ENCODE measurements at regions not wholly inside any gene's neighbourhood (a gene's known extent, or its start where the extent isn't known, plus 50 kb on each side); places are given as distances from the start of the nearest gene placed in this dataset.

- H3K4me1 ChIP-seq (ENCODE audit: low read length) = peaks cover 6% of the 10 kb centered on the region
- H3K27me3 ChIP-seq (ENCODE audit: low read length) = no peaks in the 10 kb centered on the region
- no peak overlapping the region for H2AFZ ChIP-seq (ENCODE audit: low read length)
- H3K79me2 ChIP-seq (ENCODE audit: low read length) = no peaks in the 10 kb centered on the region
- no peak overlapping the region for H3K4me2 ChIP-seq (ENCODE audit: low read depth, low read length, poor library complexity, severe bottlenecking)
- no peaks in the 10 kb centered on the region for H4K20me1 ChIP-seq (ENCODE audit: insufficient read depth, low read depth, low read length)
- H3K9me3 ChIP-seq (ENCODE audit: low read length) = no peaks in the 10 kb centered on the region
- no peak overlapping the region for H3K4me3 ChIP-seq (ENCODE audit: low read length)
- H3K36me3 ChIP-seq (ENCODE audit: insufficient read depth, low read length) = no peaks in the 10 kb centered on the region
- H3K9me2 ChIP-seq (replicated peaks; ENCODE audit: insufficient read depth, low read length) = no peaks in the 10 kb centered on the region
- no peak overlapping the region for H3K9ac ChIP-seq (ENCODE audit: low read length)
- H3K27ac ChIP-seq (ENCODE audit: low read length) = no peak overlapping the region
- no peak for DNase-seq
Observed at GRCh38 chr2:118356051-118356450, 267.8 kb downstream of the INSIG2 start.

- DNase-seq = no peak
- H4K20me1 ChIP-seq (ENCODE audit: insufficient read depth, low read depth, low read length) = no peaks in the 10 kb centered on the region
Observed at GRCh38 chr2:118351796-118352195, 263.5 kb downstream of the INSIG2 start.

GRCh38 chr2:118350621-118351020 lies 262.4 kb downstream of the INSIG2 start:
- H3K9me2 ChIP-seq (replicated peaks; ENCODE audit: insufficient read depth, low read length) = no peaks in the 10 kb centered on the region
- H3K9ac ChIP-seq (ENCODE audit: low read length) = no peak overlapping the region
- no peaks in the 10 kb centered on the region for H3K36me3 ChIP-seq (ENCODE audit: insufficient read depth, low read length)
- no peak for DNase-seq
- H3K4me2 ChIP-seq (ENCODE audit: low read depth, low read length, poor library complexity, severe bottlenecking) = no peak overlapping the region
- no peaks in the 10 kb centered on the region for H3K27me3 ChIP-seq (ENCODE audit: low read length)
- H3K9me3 ChIP-seq (ENCODE audit: low read length) = no peaks in the 10 kb centered on the region
- no peak overlapping the region for H3K4me3 ChIP-seq (ENCODE audit: low read length)
- no peaks in the 10 kb centered on the region for H4K20me1 ChIP-seq (ENCODE audit: insufficient read depth, low read depth, low read length)
- no peak overlapping the region for H2AFZ ChIP-seq (ENCODE audit: low read length)
- no peak overlapping the region for H3K27ac ChIP-seq (ENCODE audit: low read length)
- peaks cover 6% of the 10 kb centered on the region for H3K4me1 ChIP-seq (ENCODE audit: low read length)
- no peaks in the 10 kb centered on the region for H3K79me2 ChIP-seq (ENCODE audit: low read length)

More at GRCh38 chr2:118351796-118352195, 263.5 kb downstream of the INSIG2 start:
- H2AFZ ChIP-seq (ENCODE audit: low read length) = no peak overlapping the region
- no peak overlapping the region for H3K9ac ChIP-seq (ENCODE audit: low read length)
- no peak overlapping the region for H3K4me3 ChIP-seq (ENCODE audit: low read length)
- H3K9me2 ChIP-seq (replicated peaks; ENCODE audit: insufficient read depth, low read length) = no peaks in the 10 kb centered on the region
- H3K79me2 ChIP-seq (ENCODE audit: low read length) = no peaks in the 10 kb centered on the region
- H3K9me3 ChIP-seq (ENCODE audit: low read length) = no peaks in the 10 kb centered on the region
- H3K4me1 ChIP-seq (ENCODE audit: low read length) = peaks cover 6% of the 10 kb centered on the region
- H3K36me3 ChIP-seq (ENCODE audit: insufficient read depth, low read length) = no peaks in the 10 kb centered on the region
- no peak overlapping the region for H3K27ac ChIP-seq (ENCODE audit: low read length)
- no peak overlapping the region for H3K4me2 ChIP-seq (ENCODE audit: low read depth, low read length, poor library complexity, severe bottlenecking)
- no peaks in the 10 kb centered on the region for H3K27me3 ChIP-seq (ENCODE audit: low read length)

- H3K4me2 ChIP-seq (ENCODE audit: low read depth, low read length, poor library complexity, severe bottlenecking) = no peak overlapping the region
- DNase-seq = no peak
- no peaks in the 10 kb centered on the region for H3K9me3 ChIP-seq (ENCODE audit: low read length)
- H3K79me2 ChIP-seq (ENCODE audit: low read length) = no peaks in the 10 kb centered on the region
- H4K20me1 ChIP-seq (ENCODE audit: insufficient read depth, low read depth, low read length) = no peaks in the 10 kb centered on the region
- H2AFZ ChIP-seq (ENCODE audit: low read length) = no peak overlapping the region
- no peak overlapping the region for H3K9ac ChIP-seq (ENCODE audit: low read length)
- H3K36me3 ChIP-seq (ENCODE audit: insufficient read depth, low read length) = no peaks in the 10 kb centered on the region
- peaks cover 6% of the 10 kb centered on the region for H3K4me1 ChIP-seq (ENCODE audit: low read length)
- H3K9me2 ChIP-seq (replicated peaks; ENCODE audit: insufficient read depth, low read length) = no peaks in the 10 kb centered on the region
- no peak overlapping the region for H3K27ac ChIP-seq (ENCODE audit: low read length)
- no peaks in the 10 kb centered on the region for H3K27me3 ChIP-seq (ENCODE audit: low read length)
- H3K4me3 ChIP-seq (ENCODE audit: low read length) = no peak overlapping the region
Observed at GRCh38 chr2:118349365-118349764, 261.1 kb downstream of the INSIG2 start.

- Histone ChIP-seq H4K20me1 (ENCODE audit: insufficient read depth, low read depth, low read length) (no peaks in the 10 kb centered on the region), H2AFZ (ENCODE audit: low read length) (no peak overlapping the region), H3K79me2 (ENCODE audit: low read length) (no peaks in the 10 kb centered on the region), H3K36me3 (ENCODE audit: insufficient read depth, low read length) (no peaks in the 10 kb centered on the region), H3K4me1 (ENCODE audit: low read length) (peaks cover 6% of the 10 kb centered on the region), H3K4me2 (ENCODE audit: low read depth, low read length, poor library complexity, severe bottlenecking) (no peak overlapping the region), H3K9me3 (ENCODE audit: low read length) (no peaks in the 10 kb centered on the region), H3K4me3 (ENCODE audit: low read length) (no peak overlapping the region), H3K9me2 (replicated peaks; ENCODE audit: insufficient read depth, low read length) (no peaks in the 10 kb centered on the region), H3K9ac (ENCODE audit: low read length) (no peak overlapping the region), H3K27ac (ENCODE audit: low read length) (no peak overlapping the region), H3K27me3 (ENCODE audit: low read length) (no peaks in the 10 kb centered on the region)
- DNase-seq = no peak
Observed at GRCh38 chr2:118348380-118349034, 260.2 kb downstream of the INSIG2 start.

- no peaks in the 10 kb centered on the region for H3K9me3 ChIP-seq (ENCODE audit: low read length)
- H3K36me3 ChIP-seq (ENCODE audit: insufficient read depth, low read length) = no peaks in the 10 kb centered on the region
- H3K79me2 ChIP-seq (ENCODE audit: low read length) = no peaks in the 10 kb centered on the region
- no peaks in the 10 kb centered on the region for H4K20me1 ChIP-seq (ENCODE audit: insufficient read depth, low read depth, low read length)
- no peak overlapping the region for H3K4me3 ChIP-seq (ENCODE audit: low read length)
- H3K4me1 ChIP-seq (ENCODE audit: low read length) = no peaks in the 10 kb centered on the region
- no peak overlapping the region for H3K27ac ChIP-seq (ENCODE audit: low read length)
- no peak overlapping the region for H3K4me2 ChIP-seq (ENCODE audit: low read depth, low read length, poor library complexity, severe bottlenecking)
- no peak overlapping the region for H2AFZ ChIP-seq (ENCODE audit: low read length)
- H3K9me2 ChIP-seq (replicated peaks; ENCODE audit: insufficient read depth, low read length) = no peaks in the 10 kb centered on the region
- no peak overlapping the region for H3K9ac ChIP-seq (ENCODE audit: low read length)
- no peaks in the 10 kb centered on the region for H3K27me3 ChIP-seq (ENCODE audit: low read length)
- no peak for DNase-seq
Observed at GRCh38 chr2:118345465-118345864, 257.2 kb downstream of the INSIG2 start.

GRCh38 chr2:118340103-118340502 lies 251.8 kb downstream of the INSIG2 start:
- no peak overlapping the region for H2AFZ ChIP-seq (ENCODE audit: low read length)
- H3K27me3 ChIP-seq (ENCODE audit: low read length) = no peaks in the 10 kb centered on the region
- H3K4me3 ChIP-seq (ENCODE audit: low read length) = no peak overlapping the region
- H3K9me2 ChIP-seq (replicated peaks; ENCODE audit: insufficient read depth, low read length) = no peaks in the 10 kb centered on the region
- DNase-seq = no peak
- no peaks in the 10 kb centered on the region for H4K20me1 ChIP-seq (ENCODE audit: insufficient read depth, low read depth, low read length)
- no peak overlapping the region for H3K4me2 ChIP-seq (ENCODE audit: low read depth, low read length, poor library complexity, severe bottlenecking)
- no peak overlapping the region for H3K27ac ChIP-seq (ENCODE audit: low read length)
- no peaks in the 10 kb centered on the region for H3K4me1 ChIP-seq (ENCODE audit: low read length)
- H3K36me3 ChIP-seq (ENCODE audit: insufficient read depth, low read length) = no peaks in the 10 kb centered on the region
- no peaks in the 10 kb centered on the region for H3K79me2 ChIP-seq (ENCODE audit: low read length)
- no peak overlapping the region for H3K9ac ChIP-seq (ENCODE audit: low read length)
- H3K9me3 ChIP-seq (ENCODE audit: low read length) = 0 out of 2 replicates have a peak, but pooled peaks cover 5% of the 10 kb centered on the region

- Histone ChIP-seq H3K9me3 (ENCODE audit: low read length) (0 out of 2 replicates have a peak, but pooled peaks cover 5% of the 10 kb centered on the region), H3K79me2 (ENCODE audit: low read length) (no peaks in the 10 kb centered on the region), H3K4me1 (ENCODE audit: low read length) (no peaks in the 10 kb centered on the region), H3K4me2 (ENCODE audit: low read depth, low read length, poor library complexity, severe bottlenecking) (no peak overlapping the region), H3K9me2 (replicated peaks; ENCODE audit: insufficient read depth, low read length) (no peaks in the 10 kb centered on the region), H3K36me3 (ENCODE audit: insufficient read depth, low read length) (no peaks in the 10 kb centered on the region), H4K20me1 (ENCODE audit: insufficient read depth, low read depth, low read length) (no peaks in the 10 kb centered on the region), H3K27ac (ENCODE audit: low read length) (no peak overlapping the region), H3K4me3 (ENCODE audit: low read length) (no peak overlapping the region), H2AFZ (ENCODE audit: low read length) (no peak overlapping the region), H3K9ac (ENCODE audit: low read length) (no peak overlapping the region), H3K27me3 (ENCODE audit: low read length) (no peaks in the 10 kb centered on the region)
- DNase-seq = peak; percentile 41
Observed at GRCh38 chr2:118339386-118339785, 251.1 kb downstream of the INSIG2 start.

Measured in Karpas-422 (cell line).